HG03565 (cell line): ENCODE measurements at regions not wholly inside any gene's neighbourhood (a gene's known extent, or its start where the extent isn't known, plus 50 kb on each side); places are given as distances from the start of the nearest gene placed in this dataset.

Experiments
- ATAC-seq: cut with Tn5 transposase; IDR thresholded peaks from one replicate; pipeline ENCODE4 v1.9.1; 2021; ENCODE audit warnings: mild to moderate bottlenecking, moderate library complexity; ENCODE audit not compliant: unreplicated experiment

DNA sequence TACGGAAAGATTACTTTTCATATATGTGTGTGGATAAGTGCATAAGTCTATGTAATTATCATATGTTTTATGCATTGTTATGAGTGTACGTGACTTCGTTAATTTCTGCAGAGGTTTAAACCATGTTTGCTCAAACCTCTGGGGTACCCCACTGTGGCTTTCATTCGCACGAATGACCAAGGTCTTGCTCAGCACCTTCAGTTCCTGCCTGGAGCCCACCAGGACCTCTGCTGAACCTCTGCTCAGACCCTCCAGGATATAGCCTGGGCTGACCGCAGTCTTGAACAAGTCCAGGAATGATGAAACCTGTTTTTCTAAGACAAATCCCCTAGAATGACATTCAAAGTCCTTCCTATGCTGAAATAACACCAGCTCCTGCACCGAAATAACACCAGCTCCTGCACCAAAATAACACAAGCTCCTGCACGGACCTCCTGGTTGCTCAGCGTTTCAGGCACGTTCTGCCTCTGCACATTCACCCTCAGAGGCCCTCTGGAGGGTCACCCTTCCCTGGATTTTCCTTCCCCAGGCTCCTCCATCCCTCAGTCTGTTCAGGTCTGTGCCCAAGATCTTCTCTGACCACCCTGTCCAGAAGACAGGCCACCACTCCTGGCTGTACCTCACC is 99.7 kb upstream of the BOD1 start:
- no peak for ATAC-seq

- no peak for ATAC-seq
Measured at GRCh38 chr5:173717959-173718358, 101.5 kb upstream of the BOD1 start.

- ATAC-seq, result no peak
Measured at GRCh38 chr5:173718469-173718868, 102.0 kb upstream of the BOD1 start.

- ATAC-seq, result no peak
Measured at GRCh38 chr5:173719731-173720082, 103.3 kb upstream of the BOD1 start.

- ATAC-seq, result no peak
Measured at GRCh38 chr5:173720286-173720952, 104.0 kb upstream of the BOD1 start.

GRCh38 chr5:173720953-173721600 is 104.6 kb upstream of the BOD1 start:
- no peak for ATAC-seq

DNA sequence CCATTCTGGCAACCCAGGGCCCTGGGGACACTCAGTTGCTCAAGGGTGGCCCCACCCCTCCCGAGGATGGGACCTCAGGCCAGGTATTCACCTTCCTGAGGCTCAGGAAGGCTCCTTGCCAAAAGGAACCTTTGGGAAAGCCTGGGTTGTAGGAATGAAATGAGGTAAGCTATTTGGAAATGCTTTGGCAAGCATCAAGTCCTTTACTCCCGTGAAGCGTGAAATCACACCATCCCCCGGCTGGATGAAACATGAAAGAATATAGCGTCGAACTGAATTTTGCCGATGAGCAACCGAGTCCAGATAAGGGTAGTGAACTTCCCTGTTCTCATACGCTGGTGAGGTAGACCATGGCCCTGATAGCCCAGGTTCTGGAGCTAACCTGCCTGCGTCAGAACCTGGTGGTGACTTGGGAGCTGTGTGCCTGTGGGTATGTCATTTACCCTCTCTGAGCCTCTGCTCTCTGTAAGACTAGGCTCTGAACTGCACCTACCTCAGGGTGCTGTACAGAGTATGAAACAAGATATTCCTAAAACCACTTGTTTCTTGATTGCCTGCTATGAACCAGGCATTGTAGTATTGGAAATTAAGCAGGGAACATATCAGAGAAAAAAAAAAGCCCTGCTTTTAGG is 105.3 kb upstream of the BOD1 start:
- no peak for ATAC-seq

- ATAC-seq, result no peak
Measured at GRCh38 chr5:173726846-173727557, 110.6 kb upstream of the BOD1 start.

GRCh38 chr5:173727839-173728778 is 111.7 kb upstream of the BOD1 start:
- no peak for ATAC-seq

GRCh38 chr5:173729079-173729765 is 112.8 kb upstream of the BOD1 start:
- no peak for ATAC-seq

GRCh38 chr5:173730632-173731298 is 114.3 kb upstream of the BOD1 start:
- no peak for ATAC-seq

DNA sequence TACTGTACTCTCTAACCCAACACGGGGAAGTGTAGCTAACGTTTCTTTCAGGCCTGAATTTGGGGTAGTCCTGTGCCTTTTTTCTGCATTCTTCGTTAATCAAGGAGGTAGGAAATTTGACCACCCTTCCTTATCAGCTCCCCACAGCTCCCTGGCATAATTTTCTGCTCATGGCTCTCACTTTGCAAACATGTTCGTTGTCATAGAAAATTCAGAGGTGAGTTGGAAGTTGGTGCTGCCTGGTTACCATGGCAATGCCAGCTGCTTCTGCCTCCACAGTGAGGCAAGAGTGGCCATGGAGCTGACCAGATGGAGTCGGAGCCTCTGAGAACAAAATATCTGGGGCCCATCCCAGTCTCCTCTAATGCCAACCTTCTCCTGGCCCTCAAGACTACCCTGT is 116.6 kb upstream of the BOD1 start:
- no peak for ATAC-seq

DNA sequence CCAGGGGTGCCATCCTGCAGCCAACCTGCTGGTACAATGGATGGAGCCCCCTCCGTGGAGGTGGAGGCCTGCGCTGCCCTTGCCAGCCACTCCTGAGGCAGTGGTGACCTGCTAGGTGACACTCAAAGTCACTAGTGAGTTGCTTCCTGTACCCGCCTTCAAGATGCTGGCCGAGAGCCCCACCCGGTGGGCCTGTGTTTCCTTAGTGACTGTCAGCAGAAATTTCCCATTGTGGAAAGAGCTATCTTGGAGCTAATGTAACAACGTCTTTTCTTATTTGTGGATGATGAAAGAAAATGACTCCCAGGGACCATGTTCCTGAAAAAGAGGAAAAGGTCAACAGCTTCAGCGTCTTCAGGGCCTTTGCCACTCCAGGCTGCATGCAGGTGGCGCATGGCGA is 117.0 kb upstream of the BOD1 start:
- no peak for ATAC-seq

DNA sequence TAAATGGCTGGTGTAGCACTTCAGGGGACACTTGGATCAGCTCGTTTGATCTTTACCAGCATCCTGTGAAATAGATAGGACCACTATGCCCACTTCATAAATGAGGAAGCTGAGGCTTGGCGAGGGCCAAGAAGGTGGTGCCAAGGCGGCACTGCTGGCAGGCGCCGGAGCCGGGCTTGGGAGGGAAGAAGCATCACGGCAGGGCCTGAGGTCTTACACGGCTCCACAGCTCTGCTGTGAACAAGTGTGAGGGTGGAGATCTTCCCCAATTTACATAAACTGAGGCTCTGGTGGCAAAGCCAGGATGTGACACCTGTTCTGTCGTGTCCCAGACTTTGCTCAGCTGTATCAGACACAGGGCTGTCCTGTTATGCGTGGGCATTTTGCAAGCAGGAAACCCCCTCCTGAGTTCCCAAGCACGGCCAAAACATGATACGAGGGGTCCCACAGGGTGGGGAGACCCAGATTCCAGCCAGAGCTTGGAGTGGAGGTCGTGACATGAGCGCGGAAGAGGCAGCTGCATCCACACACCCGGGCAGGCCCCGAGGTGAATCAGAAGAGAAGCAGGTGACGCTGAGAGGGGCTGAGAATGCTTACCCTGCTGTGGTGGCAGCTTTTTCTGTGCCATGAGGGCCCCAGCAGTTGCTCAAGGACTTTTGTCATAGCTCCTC is 117.5 kb upstream of the BOD1 start:
- ATAC-seq, result no peak

GRCh38 chr5:173734716-173735115 is 118.3 kb upstream of the BOD1 start:
- ATAC-seq, result no peak

DNA sequence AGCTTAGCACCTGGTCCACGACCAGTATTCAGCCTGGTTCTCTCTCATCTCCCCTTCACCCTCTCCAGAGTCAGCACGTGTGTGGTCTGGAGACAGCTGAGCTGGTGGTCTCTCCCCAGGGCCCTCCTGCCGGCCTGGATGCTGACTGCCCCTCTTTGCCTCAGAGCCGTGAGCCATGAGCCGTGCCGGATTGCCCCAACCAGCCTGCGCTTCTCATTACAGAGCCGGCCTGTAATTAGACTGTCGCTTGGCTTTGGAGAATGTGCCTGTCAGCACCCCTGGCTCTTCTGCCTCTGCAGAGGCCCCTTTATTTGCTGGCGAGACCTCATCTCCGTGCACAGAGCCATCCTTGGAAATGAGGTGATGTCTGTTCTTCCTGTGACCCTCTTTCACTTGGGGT is 118.7 kb upstream of the BOD1 start:
- no peak for ATAC-seq

- ATAC-seq, result no peak
Measured at GRCh38 chr5:173735691-173736090, 119.2 kb upstream of the BOD1 start.

DNA sequence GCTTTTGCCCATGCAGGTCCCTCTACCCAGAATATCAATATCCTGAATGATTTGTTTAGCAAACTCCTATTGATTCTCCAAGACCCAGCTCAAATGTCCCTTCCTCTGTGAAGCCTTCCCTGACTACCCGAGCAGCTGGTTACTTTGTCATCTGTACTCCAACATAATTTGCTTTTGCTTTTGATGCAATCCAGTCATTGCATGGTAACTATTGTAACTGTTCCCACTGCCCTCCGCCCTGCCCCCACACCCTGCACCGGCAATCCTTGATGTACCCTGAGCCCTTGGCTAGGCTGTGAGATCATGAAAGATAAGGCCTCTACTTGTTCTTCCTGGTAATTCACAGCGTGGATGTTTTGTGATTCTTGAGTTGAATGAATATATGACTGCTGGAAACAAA is 119.9 kb upstream of the BOD1 start:
- no peak for ATAC-seq
